Activated CD8-positive, alpha-beta T cell treated with anti-CD3 and anti-CD28 coated beads, Interleukin-2, amount 10 ng/mL, durations not matched to agents 7 days and 5 days (primary cell): ENCODE measurements at regions not wholly inside any gene's neighbourhood (a gene's known extent, or its start where the extent isn't known, plus 50 kb on each side); places are given as distances from the start of the nearest gene placed in this dataset.
"Not testable (repeated sequence)": the region's sequence is repeated elsewhere in the genome, so short reads cannot be mapped to it uniquely, and the experiment has no call there.

Experiments used
- ATAC-seq: fragments of 150-1000 bp; cut with Tn5 transposase; one replicate; pipeline ENCODE4 v1.10.0; 2021; ENCODE audit warnings: moderate library complexity
- CTCF ChIA-PET: fragments of 350-600 bp; sonication (Branson Sonifier 250); formaldehyde crosslinking; loops from one replicate; lab custom pipeline; 2021; ENCODE audit warnings: antibody characterized with exemption; lab: Charles Lee
- POLR2A ChIA-PET: fragments of 350-600 bp; sonication (Branson Sonifier 250); formaldehyde crosslinking; loops from one replicate; lab custom pipeline; 2021; ENCODE audit warnings: antibody characterized with exemption; lab: Charles Lee
- DNase-seq: peaks from one replicate; pipeline ENCODE4 v3.0.0-alpha.2; 2020
- H3K27ac Mint-ChIP-seq: one replicate; pipeline ENCODE4 v1.8.0; 2021; ENCODE audit warnings: mild to moderate bottlenecking, mixed read lengths
- H3K27me3 Mint-ChIP-seq: one replicate; pipeline ENCODE4 v1.8.0; 2021; ENCODE audit warnings: low read depth, mixed read lengths
- H3K36me3 Mint-ChIP-seq: one replicate; pipeline ENCODE4 v1.8.0; 2021; ENCODE audit warnings: low read depth, mixed read lengths
- H3K4me1 Mint-ChIP-seq: one replicate; pipeline ENCODE4 v1.8.0; 2021; ENCODE audit warnings: low read depth, mixed read lengths
- H3K4me3 Mint-ChIP-seq: one replicate; pipeline ENCODE4 v1.8.0; 2021; ENCODE audit warnings: mild to moderate bottlenecking, mixed read lengths
- H3K9me3 Mint-ChIP-seq: one replicate; pipeline ENCODE4 v1.8.0; 2022; ENCODE audit warnings: mixed read lengths; ENCODE audit not compliant: insufficient read depth

DNA sequence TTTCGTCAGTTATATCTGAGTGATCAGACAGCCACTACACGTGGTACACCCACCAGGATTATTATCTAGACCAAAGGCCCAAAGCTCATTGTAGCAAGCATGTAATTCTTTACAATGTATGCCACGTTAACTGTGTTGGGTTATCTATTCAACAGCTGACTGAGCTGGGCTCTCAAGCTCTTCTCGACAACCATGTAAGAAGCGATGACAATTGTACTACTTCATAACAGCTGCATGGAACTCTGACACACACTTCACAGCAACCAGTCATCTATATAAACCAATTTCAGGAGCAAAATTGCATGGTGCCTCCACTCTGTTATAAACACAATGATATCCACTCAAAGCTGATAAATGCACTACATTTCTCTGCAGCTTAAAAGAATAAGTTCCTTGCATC is 701.8 kb downstream of the NR4A2 start:
- no peak for ATAC-seq
- POLR2A ChIA-PET, result no interaction called here
- no peak overlapping the region for H3K27ac Mint-ChIP-seq
- no peaks in the 10 kb centered on the region for H3K9me3 Mint-ChIP-seq
- CTCF ChIA-PET, result no interaction called here
- no peaks in the 10 kb centered on the region for H3K4me1 Mint-ChIP-seq
- H3K36me3 Mint-ChIP-seq, result no peaks in the 10 kb centered on the region
- DNase-seq, result no peak
- no peak overlapping the region for H3K4me3 Mint-ChIP-seq
- no peaks in the 10 kb centered on the region for H3K27me3 Mint-ChIP-seq

DNA sequence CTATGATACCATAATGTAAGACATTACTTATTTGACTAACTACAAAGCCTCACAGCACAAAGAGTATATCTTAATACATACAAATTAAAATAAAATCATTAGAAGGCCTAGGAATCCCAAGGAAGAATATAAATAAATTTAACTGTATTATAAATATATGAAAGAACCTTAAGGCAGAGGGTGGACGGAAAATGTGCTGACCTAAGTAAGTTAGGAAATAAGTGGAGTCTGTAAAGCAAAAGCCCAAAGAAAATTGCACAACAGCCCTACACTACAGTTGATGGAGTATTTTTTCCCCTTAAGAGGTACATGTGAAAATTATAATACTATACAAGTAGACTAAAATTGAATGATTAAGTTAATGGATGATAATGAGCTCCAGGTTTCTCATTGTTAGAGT is 710.1 kb downstream of the NR4A2 start:
- H3K36me3 Mint-ChIP-seq, result no peaks in the 10 kb centered on the region
- no peak overlapping the region for H3K27ac Mint-ChIP-seq
- no peak overlapping the region for H3K4me3 Mint-ChIP-seq
- ATAC-seq, result no peak
- no peaks in the 10 kb centered on the region for H3K27me3 Mint-ChIP-seq
- H3K9me3 Mint-ChIP-seq, result no peaks in the 10 kb centered on the region
- no peaks in the 10 kb centered on the region for H3K4me1 Mint-ChIP-seq
- ChIA-PET POLR2A (no interaction called here), CTCF (no interaction called here)
- no peak for DNase-seq

DNA sequence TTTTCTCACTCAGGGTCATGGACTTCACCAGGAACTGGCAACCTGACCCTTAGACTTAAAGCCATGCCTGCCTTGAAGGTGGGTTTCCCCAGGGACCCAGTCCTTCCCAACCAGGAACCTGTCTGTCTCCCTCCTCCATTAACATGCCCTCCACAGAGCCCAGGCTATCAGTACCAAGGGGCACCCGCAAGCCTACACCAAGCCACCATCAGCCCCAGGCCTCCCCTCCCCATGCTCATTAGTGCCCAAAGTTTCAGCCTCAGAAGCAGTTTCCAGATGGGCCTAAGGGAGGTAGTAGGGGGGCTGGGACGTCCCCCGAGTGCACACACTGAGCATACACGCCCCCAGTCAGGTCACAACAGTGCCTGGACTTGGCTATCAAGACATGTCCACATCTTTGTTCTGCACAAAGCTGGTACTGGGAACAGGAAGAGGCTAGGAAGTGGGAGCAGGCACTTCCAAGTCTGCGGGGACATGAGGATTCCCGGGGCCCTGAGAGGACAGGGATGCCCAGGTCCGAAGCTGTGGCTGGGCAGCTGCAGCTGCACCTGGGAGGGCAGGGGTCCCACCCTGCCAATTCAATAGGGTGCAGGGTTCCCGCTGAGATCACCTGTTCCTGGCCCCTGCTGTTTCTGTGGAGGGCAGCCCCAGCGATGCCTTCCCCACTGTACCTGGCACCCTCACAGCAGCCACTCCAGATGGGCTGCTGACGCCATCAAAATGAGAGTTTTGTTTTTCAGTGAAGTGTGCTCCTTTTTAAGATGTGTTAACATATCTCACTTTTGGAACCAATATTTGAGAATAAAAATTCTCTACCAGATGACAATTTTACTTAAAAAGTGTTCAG is 731.4 kb downstream of the NR4A2 start:
- Mint-ChIP-seq H3K9me3 (peaks cover 9% of the 10 kb centered on the region), H3K27ac (no peak overlapping the region), H3K4me3 (no peak overlapping the region), H3K4me1 (no peaks in the 10 kb centered on the region), H3K36me3 (no peaks in the 10 kb centered on the region), H3K27me3 (no peaks in the 10 kb centered on the region)
- POLR2A ChIA-PET, result no interaction called here
- no peak for ATAC-seq
- no peak for DNase-seq
- CTCF ChIA-PET, result no interaction called here

DNA sequence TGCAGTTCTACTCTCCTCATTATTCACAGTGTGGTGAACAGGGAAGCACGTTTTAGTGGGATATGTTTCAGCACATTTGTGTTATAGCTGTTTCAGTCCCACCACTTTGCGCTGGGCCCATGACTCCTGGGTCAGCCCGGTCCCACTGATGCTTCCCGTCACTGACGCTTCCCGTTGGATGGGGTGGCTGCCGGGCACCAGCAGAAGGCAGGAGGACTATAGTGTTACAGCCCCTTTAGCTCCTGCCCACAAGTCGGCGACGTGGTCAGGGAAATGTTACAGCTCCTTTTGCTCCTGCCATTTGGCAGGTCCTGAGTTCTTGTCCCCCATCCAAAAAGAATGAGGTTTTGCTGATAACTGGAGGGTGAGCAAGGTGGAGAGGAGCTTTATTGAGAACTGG is 732.2 kb downstream of the NR4A2 start:
- ATAC-seq, result no peak
- ChIA-PET POLR2A (no interaction called here), CTCF (no interaction called here)
- DNase-seq, result no peak
- Mint-ChIP-seq H3K27ac (no peak overlapping the region), H3K27me3 (no peaks in the 10 kb centered on the region), H3K9me3 (peaks cover 9% of the 10 kb centered on the region), H3K36me3 (no peaks in the 10 kb centered on the region), H3K4me1 (no peaks in the 10 kb centered on the region), H3K4me3 (no peak overlapping the region)

DNA sequence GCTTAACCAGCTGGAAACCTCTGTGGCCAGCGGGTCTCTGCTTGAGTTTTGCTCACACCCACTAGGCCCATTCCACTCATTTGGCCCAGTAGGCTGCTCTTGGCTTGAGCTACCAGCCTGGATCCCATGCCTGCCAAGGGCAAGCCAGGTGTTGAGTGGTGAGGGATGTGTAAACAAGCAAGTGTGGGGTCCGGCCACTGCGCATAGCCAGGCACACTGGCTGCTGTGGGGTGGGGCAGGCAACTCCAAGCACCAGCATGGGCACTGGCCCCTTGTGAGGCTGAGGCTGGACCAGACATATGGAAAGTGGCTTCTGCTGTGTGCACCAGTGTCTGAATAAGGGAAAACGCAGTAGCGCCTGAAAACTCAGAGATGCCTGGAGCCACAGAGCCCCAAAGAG is 732.7 kb downstream of the NR4A2 start:
- Mint-ChIP-seq H3K4me3 (no peak overlapping the region), H3K36me3 (no peaks in the 10 kb centered on the region), H3K27ac (no peak overlapping the region), H3K4me1 (no peaks in the 10 kb centered on the region), H3K27me3 (no peaks in the 10 kb centered on the region), H3K9me3 (peaks cover 7% of the 10 kb centered on the region)
- CTCF ChIA-PET, result no interaction called here
- POLR2A ChIA-PET, result no interaction called here
- ATAC-seq, result no peak
- DNase-seq, result no peak

DNA sequence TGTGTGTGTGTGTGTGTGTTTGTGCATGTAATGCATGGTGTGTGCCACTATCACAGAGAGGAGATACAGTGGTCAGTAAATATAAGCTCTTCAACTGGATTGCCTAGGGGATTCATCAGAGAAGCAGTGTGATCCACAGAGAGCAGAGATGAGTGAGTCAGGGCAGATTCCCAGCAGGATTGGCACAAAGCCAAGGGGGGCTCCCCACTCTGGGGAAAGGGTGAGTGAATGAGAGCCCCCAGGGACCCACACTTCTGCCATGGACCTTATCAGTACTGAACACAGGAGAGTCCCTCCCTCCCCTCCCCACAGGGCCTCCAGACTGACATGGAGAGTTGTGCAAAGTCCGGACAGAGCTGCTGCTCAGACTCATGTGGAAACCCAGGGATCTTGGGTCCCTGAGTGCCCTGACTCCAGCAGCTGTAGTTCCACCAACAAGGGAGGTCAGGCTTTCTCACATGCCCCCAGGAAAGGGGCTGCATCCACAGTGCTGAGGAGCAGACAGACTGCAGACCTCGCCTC is 748.8 kb downstream of the NR4A2 start:
- H3K36me3 Mint-ChIP-seq, result no peaks in the 10 kb centered on the region
- H3K27me3 Mint-ChIP-seq, result no peaks in the 10 kb centered on the region
- CTCF ChIA-PET, result no interaction called here
- no peak for DNase-seq
- no peak overlapping the region for H3K4me3 Mint-ChIP-seq
- POLR2A ChIA-PET, result no interaction called here
- H3K9me3 Mint-ChIP-seq, result peaks cover 3% of the 10 kb centered on the region
- no peaks in the 10 kb centered on the region for H3K4me1 Mint-ChIP-seq
- no peak for ATAC-seq
- H3K27ac Mint-ChIP-seq, result no peak overlapping the region

DNA sequence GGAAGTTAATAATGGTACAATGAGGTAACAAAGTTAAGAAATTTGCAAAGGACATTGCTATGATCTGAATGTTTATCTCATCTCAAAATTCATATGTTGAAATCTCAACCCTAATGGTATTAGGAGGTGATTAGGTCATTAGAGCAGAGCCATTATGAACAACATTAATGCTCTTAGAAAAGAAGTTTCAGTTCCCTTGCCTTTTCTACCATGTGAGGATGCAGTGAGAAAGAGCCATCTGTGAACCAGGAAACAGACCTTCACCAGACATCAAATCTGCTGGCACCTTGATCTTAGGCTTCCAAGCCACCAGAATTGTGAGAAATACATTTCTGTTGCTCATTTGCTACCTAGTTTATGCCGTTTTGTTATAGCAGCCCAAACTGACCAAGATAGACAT is 757.6 kb downstream of the NR4A2 start:
- Mint-ChIP-seq H3K27me3 (no peaks in the 10 kb centered on the region), H3K9me3 (no peaks in the 10 kb centered on the region), H3K4me3 (no peak overlapping the region), H3K27ac (no peak overlapping the region), H3K36me3 (no peaks in the 10 kb centered on the region), H3K4me1 (no peaks in the 10 kb centered on the region)
- ATAC-seq (no peak), DNase-seq (no peak)
- CTCF ChIA-PET, result no interaction called here
- POLR2A ChIA-PET, result no interaction called here

DNA sequence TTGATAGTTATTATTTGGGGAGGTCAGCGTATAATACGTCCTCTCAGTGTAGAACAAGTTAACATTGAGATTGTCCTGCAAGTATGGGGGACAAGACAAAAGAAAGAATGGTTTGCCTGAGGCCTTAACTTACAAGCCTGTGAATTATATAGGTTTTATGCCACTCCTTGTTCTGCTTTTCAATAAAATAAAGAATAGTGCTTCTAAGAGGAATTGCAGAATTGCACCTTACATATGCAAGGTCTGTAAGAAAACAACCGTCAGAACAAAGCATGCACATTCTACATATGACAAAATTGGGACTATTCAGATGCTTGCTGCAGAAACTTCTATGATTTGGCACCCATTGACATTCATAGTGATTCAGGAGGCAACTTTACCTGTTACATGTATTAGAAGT is 785.0 kb downstream of the NR4A2 start:
- Mint-ChIP-seq H3K4me1 (no peaks in the 10 kb centered on the region), H3K36me3 (no peaks in the 10 kb centered on the region), H3K9me3 (peaks cover 5% of the 10 kb centered on the region), H3K4me3 (no peak overlapping the region), H3K27ac (no peak overlapping the region), H3K27me3 (no peaks in the 10 kb centered on the region)
- CTCF ChIA-PET, result no interaction called here
- DNase-seq, result no peak
- POLR2A ChIA-PET, result no interaction called here
- ATAC-seq, result no peak

DNA sequence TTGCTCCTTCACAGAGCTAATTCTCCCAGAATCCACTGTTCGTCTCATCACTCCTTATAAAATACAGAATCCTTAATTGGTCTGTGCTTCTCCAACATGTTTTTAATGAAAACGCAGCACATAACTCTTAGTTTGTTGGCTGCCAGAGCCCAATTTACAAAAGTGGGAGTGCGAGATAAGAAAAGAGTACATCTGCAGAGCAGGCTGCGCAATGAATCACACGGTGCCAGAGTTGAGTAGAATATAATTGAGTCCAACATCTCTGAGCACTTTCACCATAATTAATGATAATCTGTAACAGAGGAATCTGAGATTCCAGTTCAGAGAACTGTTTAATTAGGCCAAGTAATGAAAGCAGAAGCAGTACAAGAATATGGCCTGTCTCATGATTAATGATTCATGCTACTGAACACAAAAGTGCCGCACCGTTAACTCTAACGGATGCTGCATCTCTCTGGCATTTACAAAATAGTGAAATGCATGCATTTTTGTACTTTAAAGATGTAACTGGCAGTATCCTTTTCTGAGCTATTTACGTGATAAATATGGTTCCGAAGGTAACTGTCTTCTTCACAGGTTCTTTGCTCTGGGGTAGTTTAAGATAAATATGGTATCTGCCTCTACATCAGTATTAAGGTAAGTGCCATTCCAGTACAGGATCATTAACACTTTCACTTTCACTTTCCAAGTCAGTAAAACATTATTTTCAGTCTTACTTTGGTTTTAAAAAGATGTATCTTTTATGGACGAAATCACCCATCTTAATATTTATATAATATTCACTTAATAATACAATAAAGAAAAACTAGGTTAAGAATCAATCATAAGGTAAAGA is 785.6 kb downstream of the NR4A2 start:
- H3K36me3 Mint-ChIP-seq, result no peaks in the 10 kb centered on the region
- ATAC-seq, result no peak
- peaks cover 3% of the 10 kb centered on the region for H3K9me3 Mint-ChIP-seq
- no peaks in the 10 kb centered on the region for H3K4me1 Mint-ChIP-seq
- no peak overlapping the region for H3K27ac Mint-ChIP-seq
- CTCF ChIA-PET, result no interaction called here
- POLR2A ChIA-PET, result no interaction called here
- no peak for DNase-seq
- H3K27me3 Mint-ChIP-seq, result no peaks in the 10 kb centered on the region
- no peak overlapping the region for H3K4me3 Mint-ChIP-seq

DNA sequence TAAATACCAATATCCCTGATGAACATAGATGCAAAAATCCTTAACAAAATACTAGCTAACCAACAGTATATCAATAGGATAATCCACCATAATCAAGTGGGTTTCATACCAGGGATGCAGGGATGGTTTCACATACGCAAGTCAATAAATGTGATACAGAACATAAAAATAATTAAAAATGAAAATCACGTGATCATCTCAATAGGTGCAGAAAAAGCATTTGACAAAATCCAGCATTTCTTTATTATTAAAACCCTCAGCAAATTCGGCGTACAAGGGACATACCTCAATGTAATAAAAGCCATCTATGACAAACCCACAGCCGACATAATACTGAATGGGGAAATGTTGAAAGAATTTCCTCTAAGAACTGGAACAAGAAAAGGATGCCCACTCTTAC is 793.5 kb downstream of the NR4A2 start:
- POLR2A ChIA-PET, H3K27me3 Mint-ChIP-seq, CTCF ChIA-PET, ATAC-seq, H3K27ac Mint-ChIP-seq, H3K4me3 Mint-ChIP-seq, H3K9me3 Mint-ChIP-seq, H3K4me1 Mint-ChIP-seq, DNase-seq, H3K36me3 Mint-ChIP-seq: not testable (repeated sequence)

DNA sequence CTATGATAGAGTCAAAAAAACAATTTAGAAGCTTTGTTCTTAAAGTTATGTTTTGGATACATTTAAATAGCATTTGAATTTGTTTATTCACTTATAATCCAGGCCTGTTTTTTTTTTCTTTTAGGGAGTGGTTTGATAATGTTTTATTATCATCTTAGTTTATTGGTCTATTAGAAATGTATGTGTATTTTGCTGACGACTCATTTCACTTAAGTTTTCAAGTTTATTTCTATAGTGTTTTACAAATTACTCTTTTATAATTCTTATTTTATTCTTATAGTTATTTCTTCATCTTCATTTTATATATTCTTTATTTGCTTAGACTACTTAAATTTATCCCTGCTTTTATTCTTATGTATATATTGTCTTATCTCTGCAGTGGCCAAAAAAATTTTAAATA is 804.5 kb downstream of the NR4A2 start:
- no peaks in the 10 kb centered on the region for H3K36me3 Mint-ChIP-seq
- DNase-seq (no peak), ATAC-seq (no peak)
- H3K4me3 Mint-ChIP-seq, result no peak overlapping the region
- H3K4me1 Mint-ChIP-seq, result no peaks in the 10 kb centered on the region
- no peaks in the 10 kb centered on the region for H3K27me3 Mint-ChIP-seq
- no peak overlapping the region for H3K27ac Mint-ChIP-seq
- ChIA-PET POLR2A (no interaction called here), CTCF (no interaction called here)
- no peaks in the 10 kb centered on the region for H3K9me3 Mint-ChIP-seq

DNA sequence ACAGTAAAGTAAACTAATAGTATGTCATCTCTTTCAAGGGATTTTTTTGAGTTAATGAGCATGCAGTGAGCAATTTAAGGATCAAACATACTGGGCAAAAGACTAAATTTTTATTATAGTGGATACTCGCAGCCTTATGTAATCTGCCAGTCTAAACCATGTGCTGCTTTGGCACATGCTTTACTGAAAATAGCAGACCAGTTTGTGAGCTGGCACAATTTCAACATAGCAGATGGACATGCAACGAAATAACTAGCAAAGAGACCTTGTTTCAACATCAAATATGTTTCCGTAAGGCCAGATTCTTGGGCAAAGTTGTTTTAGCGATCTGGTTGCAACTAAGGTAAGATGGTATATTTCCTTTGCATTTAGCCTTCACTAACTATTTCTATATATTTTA is 807.3 kb downstream of the NR4A2 start:
- H3K36me3 Mint-ChIP-seq, result no peaks in the 10 kb centered on the region
- no peak overlapping the region for H3K4me3 Mint-ChIP-seq
- no peaks in the 10 kb centered on the region for H3K27me3 Mint-ChIP-seq
- H3K9me3 Mint-ChIP-seq, result no peaks in the 10 kb centered on the region
- H3K4me1 Mint-ChIP-seq, result no peaks in the 10 kb centered on the region
- H3K27ac Mint-ChIP-seq, result no peak overlapping the region
- ATAC-seq (no peak), DNase-seq (no peak)
- ChIA-PET CTCF (no interaction called here), POLR2A (no interaction called here)
